IMR-90 (cell line): ENCODE measurements at regions not wholly inside any gene's neighbourhood (a gene's known extent, or its start where the extent isn't known, plus 50 kb on each side); places are given as distances from the start of the nearest gene placed in this dataset.

Experiments used
- ATAC-seq: fragments of 200-7000 bp; cut with Tn5 transposase; 2 replicates; pipeline ENCODE4 v1.9.1; 2020; ENCODE audit warnings: low read depth, mild to moderate bottlenecking, moderate library complexity
- BruUV-seq: library from RNA; stranded (reverse); fragments of 400-500 nt; replicated peaks from 2 replicates; lab custom pipeline; 2021; lab: Mats Ljungman, UMichigan
- CTCF ChIA-PET: fragments of 300-600 bp; formaldehyde crosslinking; extraction: SDS; loops from one replicate; lab custom pipeline; 2021; ENCODE audit warnings: antibody characterized with exemption; lab: Yijun Ruan, JAX
- POLR2A ChIA-PET: fragments of 300-600 bp; sonication (Branson Sonifier 250); formaldehyde crosslinking; loops from one replicate; lab custom pipeline; 2022; ENCODE audit warnings: antibody characterized with exemption; ENCODE audit not compliant: unreplicated experiment; lab: Charles Lee
- DNase-seq: peaks from one replicate; pipeline ENCODE4 v3.0.0; 2013
- H2AFZ ChIP-seq: replicated peaks from 2 replicates; pipeline ENCODE3; 2013; ENCODE audit warnings: low read length, mild to moderate bottlenecking; ENCODE audit not compliant: poor library complexity
- H2AK5ac ChIP-seq: 2 replicates; pipeline ENCODE4 v1.6.1; 2013; ENCODE audit warnings: low read depth, low read length, inconsistent platforms
- H2AK9ac ChIP-seq: replicated peaks from 2 replicates; pipeline ENCODE3; 2013; ENCODE audit warnings: mild to moderate bottlenecking, low read depth, low read length, moderate library complexity; ENCODE audit not compliant: poor library complexity
- H2BK120ac ChIP-seq: 2 replicates; pipeline ENCODE4 v1.6.1; 2013; ENCODE audit warnings: low read depth, low read length, inconsistent platforms
- H2BK15ac ChIP-seq: 3 replicates; pipeline ENCODE4 v1.6.1; 2013; ENCODE audit warnings: low read depth, low read length, inconsistent platforms
- H2BK20ac ChIP-seq: 2 replicates; pipeline ENCODE4 v1.6.1; 2013; ENCODE audit warnings: low read depth, mild to moderate bottlenecking, inconsistent platforms, low read length, moderate library complexity
- H2BK5ac ChIP-seq: 2 replicates; pipeline ENCODE4 v1.6.1; 2013; ENCODE audit warnings: mild to moderate bottlenecking, low read depth, low read length, inconsistent platforms; ENCODE audit not compliant: poor library complexity, severe bottlenecking
- H3K14ac ChIP-seq: replicated peaks from 2 replicates; pipeline ENCODE4 v1.6.1; 2013; ENCODE audit warnings: low read depth, low read length, inconsistent platforms
- H3K18ac ChIP-seq: 2 replicates; pipeline ENCODE4 v1.6.1; 2013; ENCODE audit warnings: low read depth, low read length, control low read depth
- H3K23ac ChIP-seq: 2 replicates; pipeline ENCODE4 v1.6.1; 2013; ENCODE audit warnings: low read depth, low read length, inconsistent platforms
- H3K27ac ChIP-seq: 2 replicates; pipeline ENCODE4 v1.5.1; 2013; ENCODE audit warnings: mild to moderate bottlenecking, control low read depth, low read length; ENCODE audit not compliant: insufficient read depth
- H3K27me3 ChIP-seq: 2 replicates; pipeline ENCODE4 v1.6.1; 2013; ENCODE audit warnings: low read length; ENCODE audit not compliant: control insufficient read depth, insufficient read depth
- H3K36me3 ChIP-seq: 2 replicates; pipeline ENCODE4 v1.6.1; 2013; ENCODE audit warnings: low read length, mixed read lengths; ENCODE audit not compliant: control insufficient read depth, insufficient read depth
- H3K4ac ChIP-seq: 2 replicates; pipeline ENCODE4 v1.6.1; 2013; ENCODE audit warnings: low read depth, low read length, inconsistent platforms
- H3K4me1 ChIP-seq: 2 replicates; pipeline ENCODE4 v1.6.1; 2013; ENCODE audit warnings: low read length, mixed read lengths; ENCODE audit not compliant: control insufficient read depth, insufficient read depth
- H3K4me2 ChIP-seq: 2 replicates; pipeline ENCODE4 v1.6.1; 2013; ENCODE audit warnings: low read depth, mild to moderate bottlenecking, control low read depth, low read length, moderate library complexity
- H3K4me3 ChIP-seq: 2 replicates; pipeline ENCODE4 v1.5.1; 2013; ENCODE audit warnings: low read depth, mild to moderate bottlenecking, control low read depth, low read length, moderate library complexity; ENCODE audit not compliant: insufficient read depth
- H3K56ac ChIP-seq: 2 replicates; pipeline ENCODE4 v1.6.1; 2013; ENCODE audit warnings: low read length, inconsistent platforms; ENCODE audit not compliant: insufficient read depth; ENCODE audit errors: extremely low read depth
- H3K79me1 ChIP-seq, 2 experiments: 2 replicates each; pipeline ENCODE4 v1.6.1; 2013; ENCODE audit warnings: low read length in 2 of 2, inconsistent platforms in 1 of 2, low read depth in 1 of 2
- H3K9ac ChIP-seq: 2 replicates; pipeline ENCODE4 v1.6.1; 2013; ENCODE audit warnings: low read depth, low read length, control low read depth
- H3K9me1 ChIP-seq: 2 replicates; pipeline ENCODE4 v1.6.1; 2013; ENCODE audit warnings: low read length, inconsistent platforms; ENCODE audit not compliant: insufficient read depth
- H3K9me3 ChIP-seq: 2 replicates; pipeline ENCODE4 v1.6.1; 2013; ENCODE audit warnings: low read length; ENCODE audit not compliant: control insufficient read depth, insufficient read depth
- H4K20me1 ChIP-seq: 2 replicates; pipeline ENCODE4 v1.6.1; 2013; ENCODE audit warnings: low read length, inconsistent platforms; ENCODE audit not compliant: insufficient read depth
- H4K5ac ChIP-seq: 2 replicates; pipeline ENCODE4 v1.6.1; 2013; ENCODE audit warnings: mild to moderate bottlenecking, low read depth, low read length, control low read depth
- H4K8ac ChIP-seq, 2 experiments: 2 replicates each; pipeline ENCODE4 v1.6.1; 2013; ENCODE audit warnings: low read depth in 2 of 2, low read length in 2 of 2, control low read depth in 1 of 2, inconsistent platforms in 1 of 2
- H4K91ac ChIP-seq: 2 replicates; pipeline ENCODE4 v1.6.1; 2013; ENCODE audit warnings: low read depth, low read length, inconsistent platforms; ENCODE audit not compliant: insufficient read depth
- CEBPB ChIP-seq: IDR thresholded peaks from 2 replicates; pipeline ENCODE4 v1.6.1; 2012; ENCODE audit warnings: low read depth, low read length, improper control_type of control experiment
- MAZ ChIP-seq: IDR thresholded peaks from 2 replicates; pipeline ENCODE4 v1.6.1; 2012; ENCODE audit warnings: low read depth, mild to moderate bottlenecking, low read length, improper control_type of control experiment, moderate library complexity, borderline replicate concordance
- NFE2L2 ChIP-seq: fragments of 150-350 bp; IDR thresholded peaks from 2 replicates; pipeline ENCODE4 v1.6.1; 2016; ENCODE audit warnings: low read depth, mild to moderate bottlenecking, low read length
- POLR2A ChIP-seq: IDR thresholded peaks from 2 replicates; pipeline ENCODE4 v1.6.1; 2012; ENCODE audit warnings: mild to moderate bottlenecking, low read depth, low read length
- RCOR1 ChIP-seq: IDR thresholded peaks from 2 replicates; pipeline ENCODE4 v1.6.1; 2012; ENCODE audit warnings: mild to moderate bottlenecking, low read length, improper control_type of control experiment; ENCODE audit not compliant: insufficient replicate concordance
- RFX5 ChIP-seq: IDR thresholded peaks from 2 replicates; pipeline ENCODE4 v1.8.0; 2012; ENCODE audit warnings: low read depth, mild to moderate bottlenecking, low read length, moderate library complexity
- WGBS, 2 experiments: methylation state at CpG; one replicate each; pipeline versions ENCODE4 v1.1.5 to v1.1.7; 2013; ENCODE audit warnings: missing lambda C conversion rate in 2 of 2; ENCODE audit not compliant: insufficient read length in 1 of 2; ENCODE audit errors: extremely low coverage in 2 of 2; 5-methylcytosine and 5-hydroxymethylcytosine counted together
- dilution Hi-C: fragments of 300-500 bp; cut with HindIII; formaldehyde crosslinking; loops from one replicate; pipeline ENCODE4 v1.14.3; 2018; ENCODE audit warnings: low sequenced_read_pairs; ENCODE audit not compliant: unreplicated experiment
- in situ Hi-C: fragments of 300-500 bp; cut with MboI; formaldehyde crosslinking; loops from 3 replicates; pipeline ENCODE4 v1.14.3; 2019; ENCODE audit warnings: low sequenced_read_pairs, inconsistent platforms, mixed read lengths
- intact Hi-C: fragments of 100-400 bp; cut with micrococcal nuclease; formaldehyde crosslinking; loops from 2 replicates; pipeline ENCODE4 v1.10.0; 2022

DNA sequence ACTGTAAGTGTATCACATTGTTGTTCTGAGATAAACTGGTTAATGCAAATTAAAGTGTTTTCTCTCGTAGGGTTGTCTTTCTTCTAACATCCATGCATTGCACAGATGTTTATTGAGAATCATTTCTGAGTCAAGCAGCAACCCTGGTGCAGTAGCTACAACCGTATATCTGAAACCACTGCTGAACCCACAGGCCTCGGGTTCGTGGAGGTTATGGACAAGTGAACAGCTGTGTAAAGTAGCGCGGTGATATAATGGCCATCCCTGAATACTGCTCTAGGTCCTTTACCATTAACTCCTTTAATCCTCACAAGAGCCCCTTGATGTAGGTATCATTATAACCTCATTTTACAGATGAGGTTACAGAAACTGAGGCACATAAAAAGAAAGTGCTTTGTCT is 486.1 kb upstream of the TMEM132C start:
- Histone ChIP-seq H3K23ac (no peak overlapping the region), H2AK5ac (no peak overlapping the region), H2BK20ac (no peak overlapping the region), H2AK9ac (no peak overlapping the region), H3K14ac (no peak overlapping the region), H2BK5ac (no peak overlapping the region), H4K5ac (no peak overlapping the region), H2BK120ac (no peak overlapping the region), H3K56ac (no peak overlapping the region), H3K18ac (no peak overlapping the region), H3K9me3 (peaks cover 17% of the 10 kb centered on the region; the same call in 1 of the 2 replicates), H3K36me3 (no peaks in the 10 kb centered on the region), H2BK15ac (no peak overlapping the region), H4K91ac (no peak overlapping the region), H3K79me1 (no peaks in the 10 kb centered on the region), H3K4me3 (no peak overlapping the region), H3K9me1 (no peaks in the 10 kb centered on the region), H3K9ac (no peak overlapping the region), H3K4me1 (no peaks in the 10 kb centered on the region), H4K8ac (no peak overlapping the region), H2AFZ (no peak overlapping the region), H3K27ac (no peak overlapping the region), H3K4ac (no peak overlapping the region), H3K27me3 (no peaks in the 10 kb centered on the region), H4K20me1 (no peaks in the 10 kb centered on the region), H3K4me2 (no peak overlapping the region)
- ATAC-seq (no peak), DNase-seq (no peak)
- dilution Hi-C loops, result no loop called here
- TF ChIP-seq MAZ (no peak), NFE2L2 (no peak), RCOR1 (no peak), CEBPB (no peak), POLR2A (no peak), RFX5 (no peak)
- CTCF ChIA-PET, result no interaction called here
- BruUV-seq, result no TSS peak
- intact Hi-C loops, result no loop called here
- WGBS, 2 experiments, result no CpG with 5 or more reads among the region's 6 CpGs
- in situ Hi-C loops, result no loop called here
- POLR2A ChIA-PET, result no interaction called here
